Caco-2 (cell line): ENCODE measurements at regions not wholly inside any gene's neighbourhood (a gene's known extent, or its start where the extent isn't known, plus 50 kb on each side); places are given as distances from the start of the nearest gene placed in this dataset.

Experiments
- BruUV-seq: library from RNA; stranded (reverse); fragments of 400-500 nt; replicated peaks from 2 replicates; lab custom pipeline; 2021; lab: Mats Ljungman, UMichigan
- CTCF ChIA-PET: fragments of 300-600 bp; sonication (Branson Sonifier 250); formaldehyde crosslinking; loops from one replicate; lab custom pipeline; 2022; ENCODE audit warnings: antibody characterized with exemption; lab: Charles Lee
- POLR2A ChIA-PET: fragments of 300-600 bp; sonication (Branson Sonifier 250); formaldehyde crosslinking; loops from one replicate; lab custom pipeline; 2022; ENCODE audit warnings: antibody characterized with exemption; lab: Charles Lee
- DNase-seq, 2 experiments: peaks; one replicate each; pipeline versions ENCODE4 v3.0.0 to v3.0.0-alpha.2; 2020 to 2022
- H3K27me3 ChIP-seq: replicated peaks from 2 replicates; pipeline ENCODE4 v1.6.0; 2011; ENCODE audit warnings: low read length; ENCODE audit not compliant: control insufficient read depth, insufficient read depth
- H3K36me3 ChIP-seq: 2 replicates; pipeline ENCODE4 v1.5.1; 2011; ENCODE audit warnings: low read length; ENCODE audit not compliant: control insufficient read depth, insufficient read depth
- H3K4me1 ChIP-seq: fragments of 250-450 bp; sonication (Bioruptor Pico); 2 replicates; pipeline ENCODE4 v1.5.1; 2020; ENCODE audit warnings: mild to moderate bottlenecking
- H3K4me3 ChIP-seq: 2 replicates; pipeline ENCODE4 v1.5.1; 2011; ENCODE audit warnings: low read depth, mild to moderate bottlenecking, control low read depth, low read length
- H3K9me3 ChIP-seq: fragments of 250-450 bp; sonication (Bioruptor Pico); 2 replicates; pipeline ENCODE4 v1.5.1; 2020; ENCODE audit warnings: mild to moderate bottlenecking, moderate library complexity
- H3K27ac Mint-ChIP-seq: one replicate; pipeline ENCODE4 v1.8.0; 2022; ENCODE audit warnings: mixed read lengths; ENCODE audit not compliant: unreplicated experiment
- H3K27me3 Mint-ChIP-seq: one replicate; pipeline ENCODE4 v1.8.0; 2022; ENCODE audit warnings: mixed read lengths; ENCODE audit not compliant: insufficient read depth, unreplicated experiment
- H3K36me3 Mint-ChIP-seq: one replicate; pipeline ENCODE4 v1.8.0; 2022; ENCODE audit warnings: mild to moderate bottlenecking, mixed read lengths; ENCODE audit not compliant: insufficient read depth, unreplicated experiment
- H3K4me1 Mint-ChIP-seq: one replicate; pipeline ENCODE4 v1.8.0; 2022; ENCODE audit warnings: low read depth, mixed read lengths; ENCODE audit not compliant: unreplicated experiment
- H3K4me3 Mint-ChIP-seq: one replicate; pipeline ENCODE4 v1.8.0; 2022; ENCODE audit warnings: mild to moderate bottlenecking, moderate library complexity, mixed read lengths; ENCODE audit not compliant: unreplicated experiment
- H3K9me3 Mint-ChIP-seq: one replicate; pipeline ENCODE4 v1.8.0; 2022; ENCODE audit warnings: mixed read lengths; ENCODE audit not compliant: unreplicated experiment
- CTCF ChIP-seq, 2 experiments: fragments of 200-600 bp in 1 of 2; IDR thresholded peaks; 1 replicate in 1 of 2; 2 replicates in 1 of 2; pipeline versions ENCODE4 v1.5.1 to v1.8.0; 2011 to 2022; ENCODE audit warnings: antibody characterized with exemption in 1 of 2, control low read depth in 1 of 2, inconsistent platforms in 1 of 2, low read depth in 1 of 2, low read length in 1 of 2, mild to moderate bottlenecking in 1 of 2, moderate library complexity in 1 of 2; ENCODE audit not compliant: insufficient read depth in 1 of 2, severe bottlenecking in 1 of 2, unreplicated experiment in 1 of 2
- intact Hi-C: fragments of 100-400 bp; cut with micrococcal nuclease; formaldehyde crosslinking; loops from one replicate; pipeline ENCODE4 v1.10.0; 2022; ENCODE audit not compliant: unreplicated experiment

DNA sequence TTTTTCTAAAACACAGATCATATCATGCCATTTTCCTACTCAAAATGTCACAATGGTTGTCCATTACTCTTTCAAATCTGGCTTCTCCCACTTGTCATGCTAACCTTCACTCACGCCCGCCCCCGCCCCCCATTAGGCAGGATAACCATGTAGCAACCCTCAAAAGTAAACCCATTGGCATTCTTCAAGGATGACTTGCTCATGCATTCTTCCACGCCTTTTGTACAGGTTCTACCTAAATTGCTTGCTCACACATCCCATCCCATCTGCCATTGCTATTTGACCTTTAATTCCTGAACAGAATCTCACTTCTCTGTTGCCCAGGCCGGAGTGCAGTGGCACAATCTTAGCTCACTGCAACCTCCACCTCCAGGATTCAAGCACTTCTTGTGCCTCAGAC, 389.3 kb downstream of the MCTP2 start:
- no peaks in the 10 kb centered on the region for H3K4me1 Mint-ChIP-seq
- intact Hi-C loops = no loop called here
- H3K27me3 Mint-ChIP-seq = peaks cover under 1% of the 10 kb centered on the region
- no peaks in the 10 kb centered on the region for H3K36me3 ChIP-seq
- CTCF ChIA-PET = no interaction called here
- POLR2A ChIA-PET = no interaction called here
- no peak overlapping the region for H3K27ac Mint-ChIP-seq
- H3K9me3 Mint-ChIP-seq = no peaks in the 10 kb centered on the region
- H3K4me3 Mint-ChIP-seq = no peak overlapping the region
- no peaks in the 10 kb centered on the region for H3K9me3 ChIP-seq
- no peak for DNase-seq
- H3K4me3 ChIP-seq = no peak overlapping the region
- BruUV-seq = no TSS peak
- no peak for TF ChIP-seq CTCF (IDR thresholded peaks at IDR 0.05; ENCODE audit: insufficient read depth in 1 of 2, low read depth in 1 of 2, low read length in 1 of 2, severe bottlenecking in 1 of 2, unreplicated experiment in 1 of 2)
- H3K36me3 Mint-ChIP-seq = no peaks in the 10 kb centered on the region
- H3K4me1 ChIP-seq = no peaks in the 10 kb centered on the region
- no peaks in the 10 kb centered on the region for H3K27me3 ChIP-seq

- no peaks in the 10 kb centered on the region for H3K4me1 Mint-ChIP-seq
- CTCF ChIA-PET = no interaction called here
- H3K27me3 Mint-ChIP-seq = no peaks in the 10 kb centered on the region
- Histone ChIP-seq H3K9me3 (no peaks in the 10 kb centered on the region), H3K36me3 (no peaks in the 10 kb centered on the region), H3K4me3 (no peak overlapping the region), H3K27me3 (no peaks in the 10 kb centered on the region), H3K4me1 (no peaks in the 10 kb centered on the region)
- H3K4me3 Mint-ChIP-seq = no peak overlapping the region
- POLR2A ChIA-PET = no interaction called here
- no peaks in the 10 kb centered on the region for H3K36me3 Mint-ChIP-seq
- no peak for DNase-seq
- H3K27ac Mint-ChIP-seq = no peak overlapping the region
- H3K9me3 Mint-ChIP-seq = no peaks in the 10 kb centered on the region
- intact Hi-C loops = no loop called here
- BruUV-seq = no TSS peak
- no peak for TF ChIP-seq CTCF (IDR thresholded peaks at IDR 0.05; ENCODE audit: insufficient read depth in 1 of 2, low read depth in 1 of 2, low read length in 1 of 2, severe bottlenecking in 1 of 2, unreplicated experiment in 1 of 2)
Measured at GRCh38 chr15:94621736-94622135, 390.4 kb downstream of the MCTP2 start.

- H3K4me1 Mint-ChIP-seq = no peaks in the 10 kb centered on the region
- TF ChIP-seq CTCF (IDR thresholded peaks at IDR 0.05; ENCODE audit: insufficient read depth in 1 of 2, low read depth in 1 of 2, low read length in 1 of 2, severe bottlenecking in 1 of 2, unreplicated experiment in 1 of 2) = no peak
- no peaks in the 10 kb centered on the region for H3K9me3 Mint-ChIP-seq
- peaks cover 5% of the 10 kb centered on the region for H3K27me3 Mint-ChIP-seq
- BruUV-seq = no TSS peak
- ChIA-PET CTCF (no interaction called here), POLR2A (no interaction called here)
- intact Hi-C loops = no loop called here
- Histone ChIP-seq H3K4me3 (no peak overlapping the region), H3K4me1 (no peaks in the 10 kb centered on the region), H3K36me3 (no peaks in the 10 kb centered on the region), H3K9me3 (no peaks in the 10 kb centered on the region), H3K27me3 (no peaks in the 10 kb centered on the region)
- DNase-seq = no peak
- H3K27ac Mint-ChIP-seq = no peak overlapping the region
- no peak overlapping the region for H3K4me3 Mint-ChIP-seq
- H3K36me3 Mint-ChIP-seq = no peaks in the 10 kb centered on the region
Measured at GRCh38 chr15:94626949-94627348, 395.6 kb downstream of the MCTP2 start.
